ENCODE measurements at regions not wholly inside any gene's neighbourhood (a gene's known extent, or its start where the extent isn't known, plus 50 kb on each side); places are given as distances from the start of the nearest gene placed in this dataset.

DNA sequence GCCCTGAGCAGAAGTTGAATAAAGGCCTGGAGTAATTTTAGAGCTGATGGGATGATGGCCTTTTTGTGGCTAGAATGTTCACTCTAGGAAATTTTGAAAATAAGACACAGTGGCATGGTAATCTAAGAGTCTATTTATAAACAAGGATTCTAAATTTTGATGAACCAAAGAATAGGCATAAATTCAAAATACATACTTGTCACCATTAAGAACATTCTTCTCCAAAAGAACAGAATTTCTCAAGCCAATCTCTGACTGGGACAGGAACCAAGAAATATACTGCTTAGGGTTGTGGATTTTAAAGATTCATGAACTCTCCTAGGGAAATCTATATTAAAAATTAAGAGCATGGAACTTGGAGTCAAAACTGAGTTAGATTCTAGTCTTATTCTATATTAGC lies 98.2 kb upstream of the SETBP1 start:
- DNase-seq (ENCODE audit: low read depth in 2 of 2), result no peak

- DNase-seq (ENCODE audit: low read depth in 2 of 2), result no peak
Observed at GRCh38 chr18:44584900-44585299, 95.8 kb upstream of the SETBP1 start.

DNA sequence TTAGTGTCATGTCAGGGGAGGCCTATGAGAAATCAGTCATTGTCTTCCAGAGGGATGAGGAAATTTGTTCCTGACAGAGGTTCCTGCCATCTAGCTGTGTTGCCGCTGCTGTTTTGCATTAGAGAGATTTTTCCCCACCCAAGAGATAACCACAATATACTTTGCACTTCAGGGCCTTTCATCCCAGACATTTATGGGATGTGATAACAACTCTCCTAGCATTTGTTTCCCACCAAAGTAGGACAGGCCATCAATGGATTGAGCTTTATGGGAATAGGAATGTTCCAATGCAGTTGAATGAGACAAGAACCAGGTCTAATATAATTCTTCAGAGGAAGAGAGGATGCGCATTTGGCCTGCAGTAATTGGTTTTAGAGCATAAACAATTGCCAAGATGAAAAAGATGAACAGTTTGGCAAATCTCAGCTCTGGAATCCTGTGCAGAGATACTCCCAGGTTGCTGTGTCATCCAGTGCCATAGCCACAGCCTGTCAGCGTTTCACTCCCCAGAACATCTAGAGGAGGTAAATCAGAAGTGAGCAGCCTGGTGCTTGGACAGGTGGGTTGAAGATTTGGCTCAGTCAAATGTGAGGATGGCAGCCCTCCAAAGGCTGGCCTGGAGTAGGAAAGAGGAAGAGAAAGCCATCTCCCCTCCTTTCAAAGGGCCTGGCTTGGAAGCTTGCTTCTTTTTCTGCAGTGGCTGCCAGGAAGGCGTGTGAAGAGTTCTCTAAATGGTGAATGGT lies 93.7 kb upstream of the SETBP1 start:
- DNase-seq (ENCODE audit: low read depth in 2 of 2), result no peak

GRCh38 chr18:44588508-44588907 lies 92.2 kb upstream of the SETBP1 start:
- no peak for DNase-seq (ENCODE audit: low read depth in 2 of 2)

GRCh38 chr18:44589693-44590355 lies 90.9 kb upstream of the SETBP1 start:
- no peak for DNase-seq (ENCODE audit: low read depth in 2 of 2)

GRCh38 chr18:44590956-44591670 lies 89.6 kb upstream of the SETBP1 start:
- no peak for DNase-seq (ENCODE audit: low read depth in 2 of 2)

DNA sequence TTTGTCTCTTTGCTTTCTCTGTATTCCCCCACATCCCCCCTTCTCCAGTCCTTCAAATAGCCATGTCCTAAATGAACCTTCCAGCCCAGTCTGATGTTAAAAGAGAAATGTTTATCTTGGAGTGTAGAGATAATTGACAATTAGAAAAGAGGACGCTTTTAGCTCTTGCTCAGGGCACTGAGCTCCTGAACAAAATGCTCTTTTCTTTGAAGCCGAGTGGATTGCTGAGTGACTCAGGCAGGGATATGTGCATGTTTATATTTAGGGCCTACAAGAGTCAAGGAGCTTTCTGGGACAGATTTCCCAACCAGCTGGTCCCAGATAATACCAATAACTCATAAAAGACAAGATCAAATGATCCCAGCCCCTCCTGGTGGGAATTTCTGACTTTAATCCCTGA lies 88.0 kb upstream of the SETBP1 start:
- DNase-seq (ENCODE audit: low read depth in 2 of 2), result no peak

- no peak for DNase-seq (ENCODE audit: low read depth in 2 of 2)
Observed at GRCh38 chr18:44594799-44595467, 85.8 kb upstream of the SETBP1 start.

GRCh38 chr18:44597797-44598196 lies 82.9 kb upstream of the SETBP1 start:
- no peak for DNase-seq (ENCODE audit: low read depth in 2 of 2)

DNA sequence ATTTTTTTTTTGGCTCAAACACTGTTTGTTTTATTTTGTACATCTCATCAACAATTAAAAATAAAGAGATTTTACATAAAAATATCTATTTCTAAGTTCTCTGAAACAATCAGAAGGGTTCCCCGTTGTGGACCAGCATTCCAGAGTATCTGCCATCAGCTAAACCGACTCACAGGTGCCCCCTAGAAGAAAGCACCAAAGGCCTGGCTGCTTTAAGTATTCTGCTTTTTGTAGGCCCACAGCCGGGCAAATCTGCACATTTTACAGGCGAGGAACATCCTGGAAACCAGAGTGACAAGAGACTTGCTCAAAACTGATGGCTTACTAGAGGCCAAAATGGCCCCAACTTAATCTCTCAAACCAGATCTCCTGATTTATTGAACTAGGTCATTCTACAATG lies 82.2 kb upstream of the SETBP1 start:
- DNase-seq (ENCODE audit: low read depth in 2 of 2), result no peak

DNA sequence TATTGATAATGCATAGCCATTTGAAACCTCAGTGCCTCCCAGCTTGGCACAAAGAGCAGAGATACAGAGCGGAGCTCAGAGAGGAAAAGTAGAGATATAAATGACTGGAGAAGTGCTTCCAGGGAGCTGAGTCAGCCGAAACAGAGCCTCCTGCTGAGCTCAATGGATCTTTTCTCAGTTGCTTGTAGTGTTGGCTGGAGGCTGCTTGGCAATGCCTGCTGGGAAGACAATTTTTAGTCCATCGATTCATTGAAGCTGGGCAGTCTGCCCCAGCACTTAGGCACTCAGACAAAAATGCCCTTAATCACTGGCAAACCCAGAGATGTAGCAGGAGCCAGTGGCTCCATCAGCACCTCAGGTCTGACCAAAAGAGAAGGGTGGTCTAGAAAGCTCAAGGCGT lies 81.3 kb upstream of the SETBP1 start:
- DNase-seq (ENCODE audit: low read depth in 2 of 2), result no peak

DNA sequence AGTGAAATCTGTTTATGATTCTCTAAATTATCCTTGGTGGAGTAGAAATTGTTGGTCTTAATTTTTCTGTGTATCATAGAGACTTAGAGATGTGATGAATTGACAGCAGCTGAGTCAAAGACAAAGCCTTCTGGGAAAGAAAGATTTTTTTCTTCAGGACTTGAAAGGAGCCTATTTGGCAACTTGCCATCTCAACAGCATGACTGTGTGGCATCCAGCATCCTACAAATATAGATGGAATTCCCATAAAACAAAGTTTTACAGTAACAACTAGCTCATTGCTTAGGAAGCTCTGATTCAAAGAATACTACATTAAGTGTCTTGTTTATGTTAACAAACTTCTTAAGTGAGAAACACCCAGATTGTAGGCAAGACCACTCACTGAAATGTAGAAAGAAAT lies 79.2 kb upstream of the SETBP1 start:
- no peak for DNase-seq (ENCODE audit: low read depth in 2 of 2)

- no peak for DNase-seq (ENCODE audit: low read depth in 2 of 2)
Observed at GRCh38 chr18:44602380-44602779, 78.3 kb upstream of the SETBP1 start.

DNA sequence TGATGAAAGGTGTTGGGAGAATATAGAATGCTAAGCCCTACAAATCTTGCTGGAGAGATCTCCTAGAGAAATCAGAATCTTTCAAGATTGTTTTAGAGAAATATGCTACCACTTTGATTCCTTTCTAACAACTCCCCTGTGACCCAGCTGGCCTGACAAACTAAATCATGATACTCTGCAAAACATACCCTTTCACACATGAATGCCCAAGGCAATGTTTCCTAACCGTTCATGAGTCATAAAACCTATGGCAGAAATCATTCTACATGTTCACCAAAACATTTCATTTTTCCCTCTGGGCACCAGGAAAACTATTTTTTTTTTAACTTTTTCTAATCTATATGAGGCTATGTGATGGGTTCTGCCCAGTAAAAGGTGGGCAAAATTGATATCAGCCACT lies 77.8 kb upstream of the SETBP1 start:
- no peak for DNase-seq (ENCODE audit: low read depth in 2 of 2)

DNA sequence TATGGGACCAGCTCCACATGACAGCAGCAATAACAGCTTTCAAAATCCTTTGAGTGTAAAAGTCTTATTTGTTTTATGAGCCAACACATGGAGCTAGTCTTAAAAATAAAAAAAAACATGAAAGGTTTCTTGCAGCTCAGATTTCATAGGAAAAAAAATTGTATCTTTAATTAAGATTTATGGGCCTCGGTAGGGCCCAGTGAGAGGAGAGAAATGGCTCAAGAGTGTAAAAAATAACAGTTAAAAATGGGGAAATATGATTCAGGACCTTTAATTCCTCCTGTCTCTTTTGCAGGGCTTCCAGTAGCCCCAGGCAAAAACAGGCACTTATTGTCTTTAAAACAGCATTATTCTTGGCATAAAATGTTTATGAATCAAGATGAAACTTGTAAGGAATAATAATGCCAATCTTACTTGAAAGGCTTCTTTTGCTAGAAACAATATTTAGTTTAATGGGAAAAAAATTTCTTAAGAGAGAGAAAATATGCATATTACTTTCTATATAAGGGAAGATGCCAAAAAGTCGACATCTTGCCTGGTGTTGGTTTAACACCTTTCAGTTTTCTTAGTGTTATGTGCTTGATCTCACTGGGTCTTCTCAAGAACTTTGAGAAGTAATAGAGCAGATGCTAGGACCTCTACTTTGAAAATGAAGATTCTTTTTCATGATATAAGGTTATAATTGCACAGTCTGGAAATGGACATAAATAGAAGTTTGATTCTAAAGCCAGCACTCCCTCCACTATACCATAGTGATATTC lies 71.3 kb upstream of the SETBP1 start:
- no peak for DNase-seq (ENCODE audit: low read depth in 2 of 2)

- DNase-seq (ENCODE audit: low read depth in 2 of 2), result no peak
Observed at GRCh38 chr18:44620812-44621211, 59.9 kb upstream of the SETBP1 start.

GRCh38 chr18:44624052-44624451 lies 56.6 kb upstream of the SETBP1 start:
- DNase-seq (ENCODE audit: low read depth in 2 of 2), result no peak

DNA sequence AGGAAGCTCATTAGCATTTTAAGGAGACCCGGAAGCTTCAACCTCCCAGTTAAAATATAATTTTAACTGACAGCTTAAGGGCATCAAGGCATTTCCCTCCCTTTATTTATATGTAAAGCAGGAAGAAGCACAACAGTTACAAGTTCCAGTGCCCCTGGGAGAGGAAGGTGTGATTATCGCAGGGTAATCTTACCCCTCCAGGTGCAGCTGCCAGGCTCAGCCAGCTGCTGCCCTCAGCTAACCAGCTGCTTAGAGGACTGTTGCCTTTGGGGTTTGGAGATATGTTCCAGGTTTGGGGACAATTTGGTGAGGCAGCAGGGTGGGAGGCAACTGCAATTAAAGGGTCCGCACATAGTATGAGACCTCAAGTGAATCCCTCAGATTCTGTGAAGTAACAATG lies 55.3 kb upstream of the SETBP1 start:
- DNase-seq (ENCODE audit: low read depth in 2 of 2), result no peak

GRCh38 chr18:44626236-44626635 lies 54.5 kb upstream of the SETBP1 start:
- DNase-seq (ENCODE audit: low read depth in 2 of 2), result no peak

- DNase-seq (ENCODE audit: low read depth in 2 of 2), result no peak
Observed at GRCh38 chr18:44626807-44627206, 53.9 kb upstream of the SETBP1 start.

GRCh38 chr18:44627280-44627679 lies 53.4 kb upstream of the SETBP1 start:
- no peak for DNase-seq (ENCODE audit: low read depth in 2 of 2)

- no peak for DNase-seq (ENCODE audit: low read depth in 2 of 2)
Observed at GRCh38 chr18:44629406-44629805, 51.3 kb upstream of the SETBP1 start.

Data from activated CD8-positive, alpha-beta memory T cell treated with anti-CD3 and anti-CD28 coated beads for 4 hours (primary cell).